ENCODE measurements at regions not wholly inside any gene's neighbourhood (a gene's known extent, or its start where the extent isn't known, plus 50 kb on each side); places are given as distances from the start of the nearest gene placed in this dataset.

DNA sequence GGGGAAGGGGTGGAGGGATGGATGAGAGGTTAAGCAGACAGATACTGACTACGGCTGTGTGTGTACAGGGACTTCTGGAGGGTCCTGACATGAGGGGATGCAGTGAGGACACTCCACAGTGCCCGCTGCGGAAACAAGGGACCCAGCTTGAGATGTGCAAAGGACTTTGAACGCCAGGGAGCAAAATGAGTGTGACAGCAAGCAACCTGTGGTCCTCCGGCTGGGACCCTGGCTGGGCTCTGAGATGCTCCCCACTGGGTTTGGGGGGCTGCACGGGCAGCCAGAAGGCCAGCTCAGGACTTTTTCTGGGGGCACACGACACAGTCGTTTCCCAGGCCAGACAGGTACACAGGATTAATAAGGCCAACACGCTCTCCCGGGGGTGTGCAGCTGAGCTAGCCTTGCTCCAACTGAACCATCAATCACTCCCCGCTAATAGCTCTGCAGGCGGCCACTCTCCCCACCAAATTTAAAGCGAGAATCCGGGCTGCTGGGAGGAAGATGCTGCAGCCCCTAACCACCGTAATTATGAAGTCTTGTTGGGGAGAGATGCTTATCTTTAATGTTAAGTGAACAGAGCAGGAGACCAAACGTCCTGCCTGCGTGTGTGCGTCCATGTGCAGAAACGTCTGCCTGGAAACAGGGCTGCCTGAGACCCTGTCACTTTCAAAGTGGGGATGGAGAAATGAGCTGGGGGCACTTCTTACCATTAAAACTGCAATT, 51.6 kb upstream of the DLK1 start:
- no peak for DNase-seq

DNA sequence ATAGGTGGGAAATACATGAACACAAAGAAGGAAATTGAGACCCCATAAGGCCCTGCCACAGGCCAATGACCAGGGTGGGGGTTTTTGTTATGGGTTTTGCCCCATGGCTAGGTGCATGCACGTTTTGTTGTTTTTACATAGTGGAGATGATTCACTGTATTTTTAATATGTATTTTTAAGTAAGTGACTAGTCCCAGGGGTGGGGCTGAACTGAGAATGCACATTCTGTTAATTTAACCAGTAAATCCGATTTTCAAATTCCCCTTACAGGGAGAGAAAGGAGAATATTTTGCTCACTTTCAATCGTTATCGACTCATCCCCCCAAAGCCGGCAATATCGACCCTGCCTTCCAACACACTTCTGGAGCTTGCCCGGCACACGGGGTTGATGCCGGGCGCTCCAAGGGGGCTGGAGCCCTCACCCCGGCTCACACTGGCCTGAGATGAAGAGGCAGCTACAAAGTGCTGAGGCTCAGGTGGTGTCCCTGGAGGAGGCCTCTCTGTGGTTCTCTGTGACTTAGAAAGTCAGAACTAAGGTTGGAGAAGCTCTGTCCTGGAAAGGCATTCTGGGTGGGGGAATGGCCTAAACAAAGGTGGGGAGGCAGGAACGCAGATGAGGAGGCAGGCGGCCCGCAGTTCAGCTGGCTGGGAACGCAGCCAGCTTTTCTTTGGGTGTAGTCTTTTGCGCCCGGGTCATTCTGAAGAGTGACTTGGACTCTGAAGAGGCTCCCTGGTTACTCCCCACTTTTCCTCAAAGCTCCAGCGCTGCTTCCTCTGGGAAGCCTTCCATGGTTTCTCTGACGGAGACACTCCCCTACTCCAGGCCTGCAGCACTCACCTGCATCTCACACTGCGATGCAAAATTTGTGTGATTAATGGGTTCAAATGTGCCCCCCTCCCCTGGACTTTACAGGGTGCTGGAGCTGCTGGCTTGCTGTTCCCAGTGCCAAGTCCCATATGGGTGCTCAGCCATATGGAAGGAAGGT, 50.7 kb upstream of the DLK1 start:
- no peak for DNase-seq

All from dermis blood vessel endothelial cell (primary cell).